Trophoblast cell (in vitro differentiated cells and primary cell): ENCODE measurements at regions not wholly inside any gene's neighbourhood (a gene's known extent, or its start where the extent isn't known, plus 50 kb on each side); places are given as distances from the start of the nearest gene placed in this dataset.

Experiments used
- DNase-seq, 2 donors: peaks; one replicate each; pipeline ENCODE4 v3.0.0-alpha.2; 2016
- H2AFZ ChIP-seq: 2 replicates; pipeline ENCODE4 v1.6.1; 2013; ENCODE audit warnings: low read length, moderate library complexity, mild to moderate bottlenecking; ENCODE audit not compliant: insufficient read depth, poor library complexity
- H2AK5ac ChIP-seq: 2 replicates; pipeline ENCODE4 v1.6.1; 2013; ENCODE audit warnings: mild to moderate bottlenecking, low read length
- H2BK120ac ChIP-seq: 2 replicates; pipeline ENCODE4 v1.6.1; 2013; ENCODE audit warnings: low read length, mild to moderate bottlenecking, moderate library complexity; ENCODE audit not compliant: insufficient read depth, poor library complexity
- H2BK12ac ChIP-seq: 2 replicates; pipeline ENCODE4 v1.6.1; 2013; ENCODE audit warnings: mild to moderate bottlenecking, low read length, moderate library complexity
- H2BK5ac ChIP-seq: 2 replicates; pipeline ENCODE4 v1.6.1; 2013; ENCODE audit warnings: low read length, low read depth, moderate library complexity, mild to moderate bottlenecking; ENCODE audit not compliant: poor library complexity
- H3K14ac ChIP-seq: 2 replicates; pipeline ENCODE4 v1.6.1; 2013; ENCODE audit warnings: mild to moderate bottlenecking, low read length
- H3K18ac ChIP-seq: 2 replicates; pipeline ENCODE4 v1.6.1; 2013; ENCODE audit warnings: mild to moderate bottlenecking, low read length
- H3K23ac ChIP-seq: 2 replicates; pipeline ENCODE4 v1.6.1; 2013; ENCODE audit warnings: low read length
- H3K27ac ChIP-seq: 2 replicates; pipeline ENCODE4 v1.5.1; 2013; ENCODE audit warnings: low read depth, mild to moderate bottlenecking, inconsistent platforms, low read length, moderate library complexity
- H3K27me3 ChIP-seq: 2 replicates; pipeline ENCODE4 v1.6.1; 2013; ENCODE audit warnings: inconsistent platforms, mild to moderate bottlenecking, low read length, moderate library complexity; ENCODE audit not compliant: insufficient read depth
- H3K36me3 ChIP-seq, 2 experiments: 1 replicate in 1 of 2; 2 replicates in 1 of 2; pipeline ENCODE4 v1.6.1; 2013; ENCODE audit warnings: low read length in 2 of 2, mild to moderate bottlenecking in 2 of 2, moderate library complexity in 1 of 2; ENCODE audit not compliant: insufficient read depth in 2 of 2, control insufficient read depth in 1 of 2
- H3K4ac ChIP-seq: 2 replicates; pipeline ENCODE4 v1.6.1; 2013; ENCODE audit warnings: low read depth, mild to moderate bottlenecking, low read length, moderate library complexity
- H3K4me1 ChIP-seq, 2 experiments: 1 replicate in 1 of 2; 2 replicates in 1 of 2; pipeline ENCODE4 v1.6.1; 2013; ENCODE audit warnings: low read length in 2 of 2, mild to moderate bottlenecking in 2 of 2, moderate library complexity in 1 of 2; ENCODE audit not compliant: insufficient read depth in 2 of 2, control insufficient read depth in 1 of 2
- H3K4me2 ChIP-seq: 2 replicates; pipeline ENCODE4 v1.6.1; 2013; ENCODE audit warnings: inconsistent platforms, mild to moderate bottlenecking, low read length, moderate library complexity
- H3K4me3 ChIP-seq: 2 replicates; pipeline ENCODE4 v1.5.1; 2013; ENCODE audit warnings: mild to moderate bottlenecking, low read depth, low read length, inconsistent platforms
- H3K79me1 ChIP-seq: one replicate; pipeline ENCODE4 v1.6.1; 2013; ENCODE audit warnings: low read length
- H3K79me2 ChIP-seq: 2 replicates; pipeline ENCODE4 v1.6.1; 2013; ENCODE audit warnings: low read length, mild to moderate bottlenecking; ENCODE audit not compliant: control insufficient read depth, insufficient read depth, poor library complexity
- H3K9ac ChIP-seq: 2 replicates; pipeline ENCODE4 v1.6.1; 2013; ENCODE audit warnings: mild to moderate bottlenecking, low read length
- H3K9me3 ChIP-seq: 2 replicates; pipeline ENCODE4 v1.6.1; 2013; ENCODE audit warnings: low read depth, mild to moderate bottlenecking, control low read depth, inconsistent platforms, low read length; ENCODE audit not compliant: insufficient read depth
- H4K12ac ChIP-seq: 2 replicates; pipeline ENCODE4 v1.6.1; 2013; ENCODE audit warnings: low read depth, mild to moderate bottlenecking, low read length, moderate library complexity
- H4K8ac ChIP-seq: 2 replicates; pipeline ENCODE4 v1.6.1; 2013; ENCODE audit warnings: low read depth, mild to moderate bottlenecking, low read length, moderate library complexity
- H4K91ac ChIP-seq: one replicate; pipeline ENCODE4 v1.6.1; 2013; ENCODE audit warnings: low read depth, mild to moderate bottlenecking, low read length, moderate library complexity
- WGBS: extraction: QIAGEN DNeasy Blood & Tissue Kit; methylation state at CpG from one replicate; pipeline ENCODE4 v1.1.7; 2013; ENCODE audit warnings: missing lambda C conversion rate; ENCODE audit not compliant: insufficient read length, insufficient coverage; ENCODE audit errors: extremely low coverage; 5-methylcytosine and 5-hydroxymethylcytosine counted together

GRCh38 chr7:156203923-156204322 is 391.7 kb upstream of the SHH start:
- Histone ChIP-seq H3K4me1 (no peaks in the 10 kb centered on the region), H3K27ac (no peak overlapping the region), H3K4me2 (no peak overlapping the region), H4K12ac (no peak overlapping the region), H2AK5ac (no peak overlapping the region), H3K9me3 (peaks cover 2% of the 10 kb centered on the region), H2BK5ac (no peak overlapping the region), H3K27me3 (no peaks in the 10 kb centered on the region), H2BK120ac (no peak overlapping the region), H3K79me1 (no peaks in the 10 kb centered on the region), H2BK12ac (no peak overlapping the region), H3K23ac (no peak overlapping the region), H3K9ac (no peak overlapping the region), H4K8ac (no peak overlapping the region), H3K4me3 (no peak overlapping the region), H2AFZ (no peak overlapping the region), H4K91ac (no peak overlapping the region), H3K4ac (no peak overlapping the region), H3K36me3 (no peaks in the 10 kb centered on the region), H3K79me2 (no peaks in the 10 kb centered on the region), H3K14ac (no peak overlapping the region), H3K18ac (no peak overlapping the region)
- DNase-seq, result no peak
- no CpG with 5 or more reads among the region's 10 CpGs for WGBS

GRCh38 chr7:156198277-156198676 is 386.0 kb upstream of the SHH start:
- no peak overlapping the region for H2AFZ ChIP-seq
- no peak overlapping the region for H3K18ac ChIP-seq
- no peaks in the 10 kb centered on the region for H3K36me3 ChIP-seq
- no peaks in the 10 kb centered on the region for H3K4me1 ChIP-seq
- no peak overlapping the region for H3K23ac ChIP-seq
- H4K12ac ChIP-seq, result no peak overlapping the region
- no peaks in the 10 kb centered on the region for H3K79me1 ChIP-seq
- peaks cover 4% of the 10 kb centered on the region for H3K9me3 ChIP-seq
- H3K4ac ChIP-seq, result no peak overlapping the region
- no peaks in the 10 kb centered on the region for H3K79me2 ChIP-seq
- no CpG with 5 or more reads among the region's 9 CpGs for WGBS
- no peak overlapping the region for H2BK120ac ChIP-seq
- no peak overlapping the region for H2BK12ac ChIP-seq
- H3K27ac ChIP-seq, result no peak overlapping the region
- no peak overlapping the region for H4K8ac ChIP-seq
- H2BK5ac ChIP-seq, result no peak overlapping the region
- no peak overlapping the region for H3K9ac ChIP-seq
- no peak for DNase-seq
- no peak overlapping the region for H3K4me2 ChIP-seq
- H4K91ac ChIP-seq, result no peak overlapping the region
- H3K14ac ChIP-seq, result no peak overlapping the region
- H3K4me3 ChIP-seq, result no peak overlapping the region
- no peak overlapping the region for H2AK5ac ChIP-seq
- no peaks in the 10 kb centered on the region for H3K27me3 ChIP-seq

- WGBS, result no CpG with 5 or more reads among the region's 13 CpGs
- no peak overlapping the region for H2AFZ ChIP-seq
- no peak overlapping the region for H2AK5ac ChIP-seq
Measured at GRCh38 chr7:156196649-156197048, 384.4 kb upstream of the SHH start.

GRCh38 chr7:156195276-156195675 is 383.0 kb upstream of the SHH start:
- Histone ChIP-seq H3K4ac (no peak overlapping the region), H4K91ac (no peak overlapping the region), H3K79me1 (no peaks in the 10 kb centered on the region), H3K9me3 (peaks cover 11% of the 10 kb centered on the region), H3K4me2 (no peak overlapping the region), H2BK12ac (no peak overlapping the region), H2BK5ac (no peak overlapping the region), H4K12ac (no peak overlapping the region), H3K36me3 (no peaks in the 10 kb centered on the region), H3K18ac (no peak overlapping the region), H3K4me3 (no peak overlapping the region), H2AK5ac (no peak overlapping the region), H4K8ac (no peak overlapping the region), H3K4me1 (no peaks in the 10 kb centered on the region), H3K9ac (no peak overlapping the region), H3K23ac (no peak overlapping the region), H3K27ac (no peak overlapping the region), H2AFZ (no peak overlapping the region), H3K14ac (no peak overlapping the region), H2BK120ac (no peak overlapping the region), H3K79me2 (no peaks in the 10 kb centered on the region), H3K27me3 (no peaks in the 10 kb centered on the region)
- DNase-seq, result no peak
- WGBS, result no CpG with 5 or more reads among the region's 4 CpGs

More at GRCh38 chr7:156196649-156197048, 384.4 kb upstream of the SHH start:
- Histone ChIP-seq H3K36me3 (no peaks in the 10 kb centered on the region), H4K12ac (no peak overlapping the region), H3K18ac (no peak overlapping the region), H4K8ac (no peak overlapping the region), H3K23ac (no peak overlapping the region), H3K79me1 (no peaks in the 10 kb centered on the region), H3K14ac (no peak overlapping the region), H2BK5ac (no peak overlapping the region), H3K9ac (no peak overlapping the region), H3K4me1 (no peaks in the 10 kb centered on the region), H3K4me2 (no peak overlapping the region), H3K4ac (no peak overlapping the region), H3K4me3 (no peak overlapping the region), H4K91ac (no peak overlapping the region), H3K27me3 (no peaks in the 10 kb centered on the region), H3K79me2 (no peaks in the 10 kb centered on the region), H3K9me3 (peaks cover 4% of the 10 kb centered on the region), H2BK12ac (no peak overlapping the region), H3K27ac (no peak overlapping the region), H2BK120ac (no peak overlapping the region)
- no peak for DNase-seq
